Pancreas (tissue), 10 donors: ENCODE measurements at regions not wholly inside any gene's neighbourhood (a gene's known extent, or its start where the extent isn't known, plus 50 kb on each side); places are given as distances from the start of the nearest gene placed in this dataset.

Experiments used
- ATAC-seq, 4 donors: fragments of 200-7000 bp; cut with Tn5 transposase; one replicate each; pipeline versions ENCODE4 v1.8.0 to v1.9.1; 2020; ENCODE audit warnings: mild to moderate bottlenecking in 4 of 4, moderate library complexity in 4 of 4
- DNase-seq, 6 donors: peaks; one replicate each; pipeline ENCODE4 v3.0.0-alpha.2; 2020
- FAIRE-seq: peaks from 2 replicates; lab custom pipeline; 2012; peaks lifted over from hg19 to GRCh38; lab: Jason Lieb, UNC
- H3K27ac ChIP-seq, 4 donors: fragments of 200-600 bp; sonication (generic); 1 replicate in 3 of 4; 2 replicates in 1 of 4; pipeline versions ENCODE4 v1.5.0 to v1.8.0; 2020
- H3K27me3 ChIP-seq, 4 donors: fragments of 200-600 bp; one replicate each; pipeline ENCODE4 v1.8.0; 2021
- H3K36me3 ChIP-seq, 3 donors: fragments of 200-600 bp; sonication (generic) in 1 of 3; one replicate each; pipeline versions ENCODE4 v1.5.0 to v1.8.0; 2020 to 2021
- H3K4me1 ChIP-seq, 3 donors: fragments of 200-600 bp; one replicate each; pipeline ENCODE4 v1.8.0; 2021
- H3K4me3 ChIP-seq, 4 donors: fragments of 200-600 bp; sonication (generic) in 2 of 4; one replicate each; pipeline versions ENCODE4 v1.5.0 to v1.8.0; 2020 to 2021
- H3K9me3 ChIP-seq, 4 donors: fragments of 200-600 bp; one replicate each; pipeline ENCODE4 v1.8.0; 2021
- CTCF ChIP-seq, 4 donors: fragments of 200-600 bp; sonication (generic) in 3 of 4; IDR thresholded peaks; one replicate each; pipeline versions ENCODE4 v1.5.0 to v1.8.0; 2021; ENCODE audit warnings: antibody characterized with exemption in 4 of 4
- WGBS, 2 donors: extraction: QIAGEN DNeasy Blood & Tissue Kit; methylation state at CpG; one replicate each; pipeline ENCODE4 v1.1.7; 2013; 5-methylcytosine and 5-hydroxymethylcytosine counted together
- intact Hi-C, 3 donors: fragments of 100-400 bp; cut with DNase I; formaldehyde crosslinking; loops; one replicate each; pipeline versions ENCODE4 v1.11.1 to v1.14.2; 2022
- donor health status: healthy with polysubstance abuse.
- donor health status: DM: no; HTN: no; CAD: no; lungs with moderate emphysema.
- donor health status: DM: no; HTN: no; CAD: no.
- donor health status: control.
- donor health status: control.
- donor health status: Bipolar disorder and iron deficiency.
- donor health status: DM: yes; HTN: yes; CAD: no.
- donor health status: DM: no; HTN: no; CAD: no.
- donor health status: DM: no; HTN: no; CAD: no.
- donor health status: DM: yes; HTN: yes; CAD: no.

- Histone ChIP-seq H3K27ac (no peak overlapping the region), H3K4me3 (no peak overlapping the region), H3K4me1 (no peaks in the 10 kb centered on the region), H3K9me3 (no peaks in the 10 kb centered on the region), H3K36me3 (no peaks in the 10 kb centered on the region), H3K27me3 (no peaks in the 10 kb centered on the region)
- WGBS, 2 donors = 67 to 77% methylated on average over 5 of the region's 5 CpGs
- no peak for ATAC-seq
- TF ChIP-seq CTCF (IDR thresholded peaks at IDR 0.05) = no peak
- FAIRE-seq = no peak
- intact Hi-C loops = no loop called here
- no peak for DNase-seq
These were observed 65.5 kb upstream of the SLC34A2 start for GRCh38 chr4:25590171-25590570.

- Histone ChIP-seq H3K36me3 (no peaks in the 10 kb centered on the region), H3K27me3 (no peaks in the 10 kb centered on the region), H3K9me3 (no peaks in the 10 kb centered on the region), H3K4me3 (no peak overlapping the region), H3K4me1 (no peaks in the 10 kb centered on the region), H3K27ac (peak overlapping the region in 2 of 4 donors; percentile 36 to 50)
- peak in 3 of 4 donors; percentile 23 to 82 (median 70) for ATAC-seq
- intact Hi-C loops = no loop called here
- WGBS, 2 donors = 38 to 42% methylated on average over 5 of the region's 5 CpGs
- peak in 1 of 6 donors; percentile 3 for DNase-seq
- FAIRE-seq = no peak
- TF ChIP-seq CTCF (IDR thresholded peaks at IDR 0.05) = no peak
These were observed 62.9 kb upstream of the SLC34A2 start for GRCh38 chr4:25592736-25593135.
